HEK293 (cell line): ENCODE measurements at regions not wholly inside any gene's neighbourhood (a gene's known extent, or its start where the extent isn't known, plus 50 kb on each side); places are given as distances from the start of the nearest gene placed in this dataset.

Source experiments
- CTCF ChIP-seq: fragments of 450-650 bp; formaldehyde crosslinking; IDR thresholded peaks from 2 replicates; pipeline ENCODE4 v1.5.1; 2016; ENCODE audit warnings: missing biosample characterization, missing genetic modification characterization
- KLF16 ChIP-seq: fragments of 450-650 bp; formaldehyde crosslinking; IDR thresholded peaks from 2 replicates; pipeline ENCODE4 v1.5.1; 2017; ENCODE audit warnings: missing biosample characterization, missing genetic modification characterization
- PBX3 ChIP-seq: sonication (generic); formaldehyde crosslinking; IDR thresholded peaks from 2 replicates; pipeline ENCODE4 v1.8.1; 2022; ENCODE audit warnings: mild to moderate bottlenecking, moderate library complexity, missing genetic modification reagents
- ZBTB11 ChIP-seq: fragments of 450-650 bp; formaldehyde crosslinking; conservative IDR thresholded peaks from 2 replicates; pipeline ENCODE4 v1.5.1; 2016; ENCODE audit warnings: low read depth, missing biosample characterization, missing genetic modification characterization
- ZFP69B ChIP-seq: fragments of 450-650 bp; formaldehyde crosslinking; IDR thresholded peaks from 2 replicates; pipeline ENCODE4 v1.5.1; 2016; ENCODE audit warnings: missing biosample characterization, missing genetic modification characterization
- ZNF510 ChIP-seq: fragments of 450-650 bp; formaldehyde crosslinking; IDR thresholded peaks from 2 replicates; pipeline ENCODE4 v1.5.1; 2018; ENCODE audit warnings: mild to moderate bottlenecking, missing genetic modification characterization, missing biosample characterization; ENCODE audit not compliant: insufficient replicate concordance
- ZNF530 ChIP-seq: fragments of 450-650 bp; formaldehyde crosslinking; IDR thresholded peaks from 2 replicates; pipeline ENCODE4 v1.5.1; 2016; ENCODE audit warnings: low read depth, missing biosample characterization, missing genetic modification characterization
- ZNF544 ChIP-seq: fragments of 450-650 bp; formaldehyde crosslinking; IDR thresholded peaks from 2 replicates; pipeline ENCODE4 v1.5.0; 2017; ENCODE audit warnings: missing biosample characterization, missing genetic modification characterization
- ZNF624 ChIP-seq: fragments of 450-650 bp; formaldehyde crosslinking; IDR thresholded peaks from 2 replicates; pipeline ENCODE4 v1.5.1; 2017; ENCODE audit warnings: missing biosample characterization, missing genetic modification characterization
- ZNF792 ChIP-seq: fragments of 450-650 bp; formaldehyde crosslinking; IDR thresholded peaks from 2 replicates; pipeline ENCODE4 v1.5.1; 2016; ENCODE audit warnings: missing biosample characterization, missing genetic modification characterization
- ZNF830 ChIP-seq: fragments of 450-650 bp; IDR thresholded peaks from 2 replicates; pipeline ENCODE4 v1.5.0; 2018; ENCODE audit warnings: missing biosample characterization, missing genetic modification characterization, low read depth, mild to moderate bottlenecking, moderate library complexity
- ZSCAN30 ChIP-seq: fragments of 450-650 bp; IDR thresholded peaks from 2 replicates; pipeline ENCODE4 v1.5.1; 2018; ENCODE audit warnings: missing biosample characterization, mild to moderate bottlenecking, missing genetic modification characterization, moderate library complexity

DNA sequence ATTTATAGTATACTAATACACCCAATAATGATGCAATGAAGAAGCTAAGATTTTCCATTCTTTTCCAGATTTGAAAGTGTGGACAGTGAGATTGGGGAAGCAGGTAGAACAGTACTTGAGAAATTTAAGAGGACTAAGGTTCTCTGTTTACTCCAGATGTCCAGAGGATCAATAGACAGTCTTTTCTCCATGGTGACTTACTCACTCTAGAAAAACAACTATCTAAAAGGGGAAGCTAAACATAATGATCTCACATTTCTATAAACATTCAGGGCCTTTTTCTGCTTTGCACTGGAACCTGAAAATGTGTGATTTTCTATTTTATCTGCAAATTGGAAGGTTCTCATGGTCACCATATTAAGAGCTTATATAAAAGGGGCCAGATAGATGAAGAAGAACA, 93.9 kb upstream of the ZBTB18 start:
- TF ChIP-seq ZSCAN30 (tag by site-specific recombination) (no peak), ZNF530 (no peak), ZNF544 (tag by site-specific recombination) (no peak), CTCF (tag by site-specific recombination) (no peak), KLF16 (tag by site-specific recombination) (no peak), ZFP69B (tag by site-specific recombination) (no peak), ZNF624 (no peak), ZNF510 (tag by site-specific recombination) (no peak), ZNF792 (no peak), ZNF830 (tag by site-specific recombination) (no peak), PBX3 (CRISPR knock-in tag) (no peak), ZBTB11 (tag by site-specific recombination) (no peak)
